Mesothelial cell of epicardium (in vitro differentiated cells): ENCODE measurements at regions not wholly inside any gene's neighbourhood (a gene's known extent, or its start where the extent isn't known, plus 50 kb on each side); places are given as distances from the start of the nearest gene placed in this dataset.

Experiments used
- DNase-seq, 2 experiments: peaks; one replicate each; pipeline ENCODE4 v3.0.0; 2021; ENCODE audit warnings: low spot score in 2 of 2; ENCODE audit not compliant: unreplicated experiment in 2 of 2
- H3K27ac Mint-ChIP-seq: 2 replicates; pipeline ENCODE4 v1.8.0; 2021; ENCODE audit warnings: mixed read lengths
- H3K27me3 Mint-ChIP-seq: 2 replicates; pipeline ENCODE4 v1.8.0; 2021; ENCODE audit warnings: low read depth, mixed read lengths
- H3K36me3 Mint-ChIP-seq: 2 replicates; pipeline ENCODE4 v1.8.0; 2021; ENCODE audit warnings: mixed read lengths
- H3K4me1 Mint-ChIP-seq: 2 replicates; pipeline ENCODE4 v1.8.0; 2021; ENCODE audit warnings: mixed read lengths
- H3K4me3 Mint-ChIP-seq: 2 replicates; pipeline ENCODE4 v1.8.0; 2021; ENCODE audit warnings: mild to moderate bottlenecking, moderate library complexity, mixed read lengths
- H3K9me3 Mint-ChIP-seq: 2 replicates; pipeline ENCODE4 v1.8.0; 2021; ENCODE audit warnings: mixed read lengths
- TF ChIP-seq, protein P1 (sequence below): fragments of 200-600 bp; sonication (generic); IDR thresholded peaks from one replicate; pipeline ENCODE4 v1.5.0; 2021; ENCODE audit warnings: antibody characterized with exemption; ENCODE audit not compliant: unreplicated experiment

DNA sequence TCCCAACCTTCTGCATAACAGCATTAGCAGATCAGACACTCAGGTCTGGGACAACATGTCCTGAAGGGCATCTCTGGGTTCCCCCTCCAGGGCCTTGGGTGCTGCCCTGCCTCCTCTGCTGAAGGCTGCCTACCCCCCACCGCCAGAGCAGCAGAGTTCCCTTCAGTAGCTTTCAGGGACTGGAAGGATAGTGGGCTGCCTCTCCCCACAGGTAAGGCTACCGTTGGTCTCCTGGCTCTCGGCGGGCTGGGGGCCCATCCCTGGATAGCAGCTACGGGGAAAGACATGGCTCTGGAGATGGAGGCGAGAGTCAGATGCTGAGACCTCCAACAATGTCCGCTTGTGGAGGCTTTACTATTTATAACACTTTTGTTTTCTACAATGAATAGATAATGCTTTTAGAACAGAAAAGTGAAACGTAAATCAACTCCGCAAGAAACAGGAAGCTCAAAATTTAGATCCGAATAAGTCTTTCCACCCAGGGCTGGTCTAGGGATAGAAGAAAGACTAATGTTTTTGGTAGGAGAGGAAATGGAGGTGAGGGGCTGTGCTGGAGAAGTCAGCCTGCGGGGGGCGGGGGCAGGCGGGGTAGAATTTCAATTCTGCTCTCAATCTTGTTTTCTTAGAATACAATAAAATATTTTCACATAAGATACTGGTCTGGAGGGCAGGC, 58.4 kb downstream of the ARL4C start:
- H3K27ac Mint-ChIP-seq, result no peak overlapping the region

DNA sequence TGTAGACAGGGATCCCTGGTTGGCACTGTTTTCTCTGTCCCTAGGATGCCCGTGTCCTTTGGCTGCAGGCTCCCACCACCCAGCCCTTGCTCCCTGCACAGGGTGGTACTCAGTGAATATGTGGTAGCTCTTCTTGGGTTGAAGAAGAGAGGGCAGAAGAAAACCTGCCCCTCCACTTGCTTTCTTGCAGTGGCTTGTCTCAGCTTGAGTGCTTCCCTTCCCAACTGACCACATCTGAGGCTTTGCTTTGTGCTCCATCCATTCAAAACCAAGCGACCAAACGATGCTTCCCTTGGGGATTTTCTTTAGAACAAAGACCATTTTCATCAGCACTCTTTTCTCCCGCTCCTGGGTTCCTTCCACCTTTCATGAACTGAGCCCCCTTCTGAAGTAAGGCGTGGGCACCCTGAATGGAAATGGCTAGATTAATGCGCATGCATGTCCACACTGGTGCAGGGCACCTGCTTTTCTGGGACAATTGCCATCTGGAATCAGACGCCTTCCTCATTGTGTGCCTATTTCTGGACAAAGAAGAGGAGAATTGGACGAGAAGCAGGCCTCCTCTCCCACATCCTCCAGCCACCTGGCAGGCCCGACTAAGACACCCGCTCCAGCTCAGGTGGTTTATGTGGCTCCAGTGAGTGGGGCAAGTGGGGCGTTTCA, 59.1 kb downstream of the ARL4C start:
- Mint-ChIP-seq H3K9me3 (no peaks in the 10 kb centered on the region), H3K27me3 (no peaks in the 10 kb centered on the region), H3K4me1 (peaks cover 6% of the 10 kb centered on the region), H3K36me3 (no peaks in the 10 kb centered on the region), H3K27ac (no peak overlapping the region), H3K4me3 (no peak overlapping the region)
- TF ChIP-seq, protein P1, sequence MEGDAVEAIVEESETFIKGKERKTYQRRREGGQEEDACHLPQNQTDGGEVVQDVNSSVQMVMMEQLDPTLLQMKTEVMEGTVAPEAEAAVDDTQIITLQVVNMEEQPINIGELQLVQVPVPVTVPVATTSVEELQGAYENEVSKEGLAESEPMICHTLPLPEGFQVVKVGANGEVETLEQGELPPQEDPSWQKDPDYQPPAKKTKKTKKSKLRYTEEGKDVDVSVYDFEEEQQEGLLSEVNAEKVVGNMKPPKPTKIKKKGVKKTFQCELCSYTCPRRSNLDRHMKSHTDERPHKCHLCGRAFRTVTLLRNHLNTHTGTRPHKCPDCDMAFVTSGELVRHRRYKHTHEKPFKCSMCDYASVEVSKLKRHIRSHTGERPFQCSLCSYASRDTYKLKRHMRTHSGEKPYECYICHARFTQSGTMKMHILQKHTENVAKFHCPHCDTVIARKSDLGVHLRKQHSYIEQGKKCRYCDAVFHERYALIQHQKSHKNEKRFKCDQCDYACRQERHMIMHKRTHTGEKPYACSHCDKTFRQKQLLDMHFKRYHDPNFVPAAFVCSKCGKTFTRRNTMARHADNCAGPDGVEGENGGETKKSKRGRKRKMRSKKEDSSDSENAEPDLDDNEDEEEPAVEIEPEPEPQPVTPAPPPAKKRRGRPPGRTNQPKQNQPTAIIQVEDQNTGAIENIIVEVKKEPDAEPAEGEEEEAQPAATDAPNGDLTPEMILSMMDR, result no peak
- no peak for DNase-seq

More for the DNA sequence above, 58.4 kb downstream of the ARL4C start:
- no peak overlapping the region for H3K4me3 Mint-ChIP-seq
- no peaks in the 10 kb centered on the region for H3K27me3 Mint-ChIP-seq
- no peaks in the 10 kb centered on the region for H3K36me3 Mint-ChIP-seq
- DNase-seq, result no peak
- H3K9me3 Mint-ChIP-seq, result no peaks in the 10 kb centered on the region
- TF ChIP-seq, protein P1, result no peak
- H3K4me1 Mint-ChIP-seq, result peaks cover 6% of the 10 kb centered on the region

GRCh38 chr2:234436482-234436837, 60.4 kb downstream of the ARL4C start:
- Mint-ChIP-seq H3K4me1 (peaks cover 6% of the 10 kb centered on the region), H3K4me3 (no peak overlapping the region), H3K9me3 (no peaks in the 10 kb centered on the region), H3K36me3 (no peaks in the 10 kb centered on the region), H3K27me3 (no peaks in the 10 kb centered on the region), H3K27ac (no peak overlapping the region)
- no peak for DNase-seq
- TF ChIP-seq, protein P1, result no peak

DNA sequence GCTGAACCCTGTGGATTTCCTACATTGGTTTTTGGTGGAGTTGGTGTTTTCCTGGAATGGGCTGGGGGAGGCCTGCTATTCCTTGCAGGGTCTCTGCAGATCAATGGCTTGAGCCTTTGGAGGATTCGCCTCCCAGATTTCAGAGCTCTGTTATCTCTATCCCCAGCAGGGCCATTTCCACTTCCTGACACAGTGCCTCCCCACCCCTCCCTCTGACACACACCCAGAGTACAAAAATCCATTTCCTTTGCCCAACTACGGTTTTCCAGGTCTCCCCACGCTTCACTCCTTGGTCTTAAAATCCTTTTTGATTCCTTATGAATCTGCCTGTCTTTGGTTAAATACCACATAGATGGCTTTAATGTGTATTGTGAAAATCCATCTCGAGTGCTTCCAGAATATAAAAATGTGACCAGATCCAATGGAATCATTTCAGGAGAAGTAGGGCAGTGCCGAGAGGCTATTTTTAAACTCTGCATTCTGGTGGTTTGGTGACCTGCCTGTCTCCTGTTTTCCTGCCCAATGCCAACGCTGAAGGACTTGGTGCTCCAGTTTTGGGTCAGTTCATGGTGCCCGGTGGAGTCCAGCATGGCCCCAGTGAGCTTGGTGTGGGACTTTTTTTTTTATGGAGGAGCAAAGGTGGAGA, 60.9 kb downstream of the ARL4C start:
- no peak for DNase-seq
- no peaks in the 10 kb centered on the region for H3K36me3 Mint-ChIP-seq
- H3K27me3 Mint-ChIP-seq, result no peaks in the 10 kb centered on the region
- H3K9me3 Mint-ChIP-seq, result no peaks in the 10 kb centered on the region
- H3K27ac Mint-ChIP-seq, result no peak overlapping the region
- TF ChIP-seq, protein P1, result no peak
- peaks cover 6% of the 10 kb centered on the region for H3K4me1 Mint-ChIP-seq
- H3K4me3 Mint-ChIP-seq, result no peak overlapping the region

DNA sequence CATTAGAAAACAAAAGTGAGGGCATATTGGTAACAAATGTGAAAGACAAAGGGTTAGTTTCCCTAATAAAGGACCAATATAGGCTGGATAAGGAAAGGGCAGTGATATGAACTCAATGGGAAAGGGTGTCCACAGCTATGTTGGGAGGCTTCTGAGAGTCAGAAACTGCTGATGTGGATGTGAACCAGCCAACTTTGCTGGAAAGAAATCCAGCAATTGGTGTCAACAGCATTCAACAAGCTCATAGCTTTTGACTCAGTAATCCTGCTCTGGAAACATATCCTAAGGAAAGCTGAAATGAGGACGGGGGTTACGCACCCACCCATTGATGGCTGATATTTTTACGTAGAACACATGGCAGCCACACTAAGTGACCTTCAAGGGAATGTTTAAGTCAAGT, 63.7 kb downstream of the ARL4C start:
- no peak for DNase-seq
- no peak overlapping the region for H3K27ac Mint-ChIP-seq
- H3K9me3 Mint-ChIP-seq, result no peaks in the 10 kb centered on the region
- H3K4me1 Mint-ChIP-seq, result peaks cover 6% of the 10 kb centered on the region
- TF ChIP-seq, protein P1, result no peak
- no peak overlapping the region for H3K4me3 Mint-ChIP-seq
- H3K36me3 Mint-ChIP-seq, result no peaks in the 10 kb centered on the region
- no peaks in the 10 kb centered on the region for H3K27me3 Mint-ChIP-seq
